K562 (cell line): ENCODE measurements at regions not wholly inside any gene's neighbourhood (a gene's known extent, or its start where the extent isn't known, plus 50 kb on each side); places are given as distances from the start of the nearest gene placed in this dataset.
A peak's percentile ranks its signal among the peaks of the same experiment; 100 is the strongest.

Source experiments
- ATAC-seq: fragments of 200-7000 bp; cut with Tn5 transposase; 3 replicates; pipeline ENCODE4 v1.9.1; 2020; ENCODE audit warnings: moderate library complexity
- BruUV-seq: library from RNA; stranded (reverse); fragments of 400-500 nt; replicated peaks from 2 replicates; lab custom pipeline; 2021; lab: Mats Ljungman, UMichigan
- CTCF ChIA-PET: fragments of 300-600 bp; formaldehyde crosslinking; extraction: SDS; loops from one replicate; lab custom pipeline; 2021; ENCODE audit warnings: low intra/inter-chr PET ratio; lab: Yijun Ruan, JAX
- POLR2A ChIA-PET: fragments of 300-600, 350-650 bp; sonication (Branson Sonifier 250); formaldehyde crosslinking; extraction: SDS; loops from one replicate; lab custom pipeline; 2021; ENCODE audit warnings: antibody characterized with exemption, inconsistent platforms; lab: Yijun Ruan, JAX
- DNase-seq, 4 experiments: peaks; one replicate each; pipeline versions ENCODE4 v3.0.0 to v3.0.0-alpha.2; 2011 to 2018; ENCODE audit warnings: low spot score in 3 of 4, mixed read lengths in 3 of 4; ENCODE audit errors: extremely low read depth in 1 of 4
- FAIRE-seq: peaks from 2 replicates; lab custom pipeline; 2011; peaks lifted over from hg19 to GRCh38; lab: Jason Lieb, UNC
- H2AFZ ChIP-seq: 2 replicates; pipeline ENCODE4 v1.6.0; 2011; ENCODE audit warnings: low read depth, low read length, control low read depth, inconsistent platforms
- H3K27ac ChIP-seq: fragments of 200-600 bp; 3 replicates; pipeline ENCODE4 v1.8.0; 2011; ENCODE audit warnings: low read depth, mild to moderate bottlenecking, control low read depth, inconsistent platforms, low read length, moderate library complexity, mixed read lengths; ENCODE audit errors: extremely low read depth
- H3K27me3 ChIP-seq, 2 experiments: fragments of 300-600 bp in 1 of 2; 2 replicates in 1 of 2; 3 replicates in 1 of 2; pipeline versions ENCODE4 v1.6.0 to v1.8.0; 2011; ENCODE audit warnings: inconsistent platforms in 2 of 2, low read length in 2 of 2, mild to moderate bottlenecking in 1 of 2, mixed read lengths in 1 of 2, moderate library complexity in 1 of 2; ENCODE audit not compliant: control insufficient read depth in 2 of 2, insufficient read depth in 2 of 2
- H3K36me3 ChIP-seq: fragments of 300-600 bp; 3 replicates; pipeline ENCODE4 v1.8.0; 2011; ENCODE audit warnings: mild to moderate bottlenecking, low read length, inconsistent platforms; ENCODE audit not compliant: control insufficient read depth, insufficient read depth
- H3K4me1 ChIP-seq, 2 experiments: fragments of 200-600 bp in 1 of 2; replicated peaks in 1 of 2; 2 replicates in 1 of 2; 3 replicates in 1 of 2; pipeline versions ENCODE4 v1.5.1 to v1.8.0; 2011; ENCODE audit warnings: inconsistent platforms in 2 of 2, low read length in 2 of 2, mild to moderate bottlenecking in 1 of 2, mixed read lengths in 1 of 2, moderate library complexity in 1 of 2; ENCODE audit not compliant: control insufficient read depth in 2 of 2, insufficient read depth in 2 of 2
- H3K4me2 ChIP-seq: 2 replicates; pipeline ENCODE4 v1.6.1; 2011; ENCODE audit warnings: low read length, control low read depth, inconsistent platforms, mixed read lengths; ENCODE audit not compliant: insufficient read depth
- H3K4me3 ChIP-seq: fragments of 200-600 bp; sonication (generic), shearing (Covaris generic); 2 replicates; pipeline ENCODE4 v1.5.1; 2016; ENCODE audit warnings: control low read depth, inconsistent platforms
- H3K79me2 ChIP-seq: fragments of 200-600 bp; 3 replicates; pipeline ENCODE4 v1.8.0; 2011; ENCODE audit warnings: low read length, inconsistent platforms; ENCODE audit not compliant: control insufficient read depth, insufficient read depth
- H3K9ac ChIP-seq, 2 experiments: 2 replicates each; pipeline versions ENCODE4 v1.6.0 to v1.6.1; 2011; ENCODE audit warnings: low read depth in 2 of 2, low read length in 2 of 2, control low read depth in 1 of 2, inconsistent platforms in 1 of 2, mild to moderate bottlenecking in 1 of 2, mixed read lengths in 1 of 2; ENCODE audit not compliant: insufficient read depth in 1 of 2
- H3K9me1 ChIP-seq: one replicate; pipeline ENCODE4 v1.6.0; 2011; ENCODE audit warnings: inconsistent platforms, mild to moderate bottlenecking, low read length, moderate library complexity; ENCODE audit not compliant: control insufficient read depth, insufficient read depth
- H3K9me3 ChIP-seq: replicated peaks from 2 replicates; pipeline ENCODE4 v1.5.1; 2011; ENCODE audit warnings: low read depth, low read length, inconsistent platforms; ENCODE audit not compliant: control insufficient read depth, insufficient read depth
- H4K20me1 ChIP-seq: replicated peaks from 2 replicates; pipeline ENCODE4 v1.6.1; 2011; ENCODE audit warnings: low read length, inconsistent platforms, mixed read lengths; ENCODE audit not compliant: control insufficient read depth, insufficient read depth
- ATF4 ChIP-seq: fragments of 450-650 bp; formaldehyde crosslinking; IDR thresholded peaks from 2 replicates; pipeline ENCODE4 v1.4.0; 2022; ENCODE audit warnings: mild to moderate bottlenecking, moderate library complexity
- IRF2 ChIP-seq: sonication (generic); formaldehyde crosslinking; IDR thresholded peaks from 2 replicates; pipeline ENCODE4 v1.8.1; 2022; ENCODE audit warnings: mild to moderate bottlenecking, missing genetic modification reagents
- MXD1 ChIP-seq: fragments of 250-450 bp; sonication (Bioruptor Pico); IDR thresholded peaks from 2 replicates; pipeline ENCODE4 v1.8.0; 2021; ENCODE audit warnings: borderline replicate concordance, mild to moderate bottlenecking, moderate library complexity; ENCODE audit not compliant: poor library complexity, severe bottlenecking
- NCOA4 ChIP-seq: fragments of 450-650 bp; IDR thresholded peaks from 2 replicates; pipeline ENCODE4 v1.6.1; 2018; ENCODE audit warnings: mild to moderate bottlenecking; ENCODE audit not compliant: partially characterized antibody
- NCOR1 ChIP-seq: fragments of 450-650 bp; IDR thresholded peaks from 2 replicates; pipeline ENCODE4 v1.6.1; 2016; ENCODE audit warnings: mild to moderate bottlenecking, moderate library complexity
- NR2C2 ChIP-seq, 2 experiments: fragments of 200-800 bp in 1 of 2; sonication (Bioruptor generic) in 1 of 2; sonication (generic) in 1 of 2; formaldehyde crosslinking in 1 of 2; IDR thresholded peaks; 2 replicates each; pipeline versions ENCODE4 v1.6.1 to v1.8.0; 2016 to 2022; ENCODE audit warnings: mild to moderate bottlenecking in 1 of 2, missing compliant biosample characterization in 1 of 2, missing genetic modification characterization in 1 of 2, missing genetic modification reagents in 1 of 2
- TAF1 ChIP-seq: IDR thresholded peaks from 2 replicates; pipeline ENCODE4 v1.6.1; 2011; ENCODE audit warnings: mild to moderate bottlenecking, low read length, moderate library complexity; ENCODE audit not compliant: insufficient read depth, control insufficient read depth, severe bottlenecking; ENCODE audit errors: extremely low read depth
- TAF9B ChIP-seq: fragments of 450-650 bp; IDR thresholded peaks from 2 replicates; pipeline ENCODE4 v1.6.1; 2018; ENCODE audit warnings: mild to moderate bottlenecking; ENCODE audit not compliant: partially characterized antibody
- ZBTB33 ChIP-seq: sonication (generic); formaldehyde crosslinking; IDR thresholded peaks from 2 replicates; pipeline ENCODE4 v1.8.1; 2023; ENCODE audit warnings: mild to moderate bottlenecking, missing genetic modification reagents
- ZBTB49 ChIP-seq: sonication (generic); formaldehyde crosslinking; IDR thresholded peaks from 2 replicates; pipeline ENCODE4 v1.8.0; 2022; ENCODE audit warnings: missing genetic modification reagents, mild to moderate bottlenecking, borderline replicate concordance
- ZHX1 ChIP-seq: fragments of 150-350 bp; conservative IDR thresholded peaks from 2 replicates; pipeline ENCODE4 v1.6.1; 2014; ENCODE audit warnings: low read length
- ZNF324 ChIP-seq: fragments of 250-450 bp; sonication (Bioruptor Pico); IDR thresholded peaks from 2 replicates; pipeline ENCODE4 v1.4.0; 2020; ENCODE audit warnings: mild to moderate bottlenecking
- ZNF561 ChIP-seq: fragments of 450-650 bp; formaldehyde crosslinking; conservative IDR thresholded peaks from 2 replicates; pipeline ENCODE4 v1.4.0; 2020; ENCODE audit warnings: mild to moderate bottlenecking, moderate library complexity
- WGBS: fragments of 100-300 bp; shearing (Covaris generic); methylation state at CpG from one replicate; pipeline ENCODE4 v1.1.6; 2016; ENCODE audit warnings: low coverage, mixed read lengths; ENCODE audit not compliant: insufficient coverage; ENCODE audit errors: missing lambda C conversion rate; 5-methylcytosine and 5-hydroxymethylcytosine counted together
- in situ Hi-C: fragments of 300-500 bp; cut with MboI; formaldehyde crosslinking; loops from 4 replicates; pipeline ENCODE4 v1.15.0; 2018; ENCODE audit warnings: inconsistent platforms, mixed read lengths
- intact Hi-C: fragments of 100-400 bp; cut with micrococcal nuclease; formaldehyde crosslinking; loops from 2 replicates; pipeline ENCODE4 v1.14.2; 2022

- Histone ChIP-seq H3K9me1 (no peaks in the 10 kb centered on the region), H3K79me2 (no peaks in the 10 kb centered on the region), H3K27ac (no peak overlapping the region), H3K36me3 (no peaks in the 10 kb centered on the region), H3K9me3 (no peaks in the 10 kb centered on the region), H4K20me1 (no peaks in the 10 kb centered on the region), H3K27me3 (0 out of 5 replicates have a peak, but pooled peaks cover 0 to 2% of the 10 kb centered on the region in 2 experiments), H3K9ac (no peak overlapping the region), H2AFZ (no peak overlapping the region), H3K4me2 (no peak overlapping the region), H3K4me1 (no peaks in the 10 kb centered on the region), H3K4me3 (no peak overlapping the region)
- in situ Hi-C loops, result no loop called here
- CTCF ChIA-PET, result no interaction called here
- POLR2A ChIA-PET, result no interaction called here
- ATAC-seq (no peak), DNase-seq (no peak), FAIRE-seq (peak; percentile 29)
- TF ChIP-seq IRF2 (CRISPR knock-in tag) (no peak), NR2C2 (CRISPR knock-in tag; IDR thresholded peaks at IDR 0.05) (no peak), NR2C2 (tag; IDR thresholded peaks at IDR 0.05) (no peak), ZBTB33 (CRISPR knock-in tag) (no peak), ZNF561 (CRISPR knock-in tag) (no peak), MXD1 (CRISPR knock-in tag) (no peak), NCOA4 (no peak), ZHX1 (no peak), ZNF324 (CRISPR knock-in tag) (no peak), TAF1 (no peak), ZBTB49 (CRISPR knock-in tag) (no peak), ATF4 (CRISPR knock-in tag) (no peak), NCOR1 (no peak), TAF9B (no peak)
- BruUV-seq, result no TSS peak
- intact Hi-C loops, result no loop called here
- 0% methylated on average over 2 of the region's 2 CpGs for WGBS
Measured at GRCh38 chr2:159879051-159879604, 81.1 kb upstream of the CD302 start.
